Psoas muscle (tissue), 7 donors: ENCODE measurements at regions not wholly inside any gene's neighbourhood (a gene's known extent, or its start where the extent isn't known, plus 50 kb on each side); places are given as distances from the start of the nearest gene placed in this dataset.

Source experiments
- ATAC-seq, 4 donors: fragments of 200-7000 bp; cut with Tn5 transposase; one replicate each; pipeline ENCODE4 v1.9.1; 2020; ENCODE audit warnings: moderate library complexity in 3 of 4, mild to moderate bottlenecking in 2 of 4
- DNase-seq, 2 donors: peaks; one replicate each; pipeline ENCODE4 v3.0.0-alpha.2; 2020
- H3K27ac ChIP-seq: fragments of 200-600 bp; one replicate; pipeline ENCODE4 v1.8.0; 2022
- H3K27me3 ChIP-seq, 3 donors: fragments of 200-600 bp in 1 of 3; one replicate each; pipeline versions ENCODE4 v1.6.1 to v1.8.0; 2013 to 2022; ENCODE audit warnings: low read length in 2 of 3, mild to moderate bottlenecking in 2 of 3, moderate library complexity in 1 of 3; ENCODE audit not compliant: insufficient read depth in 3 of 3
- H3K36me3 ChIP-seq, 2 donors: fragments of 200-600 bp in 1 of 2; one replicate each; pipeline versions ENCODE4 v1.6.1 to v1.8.0; 2013 to 2022; ENCODE audit warnings: low read depth in 1 of 2, mild to moderate bottlenecking in 1 of 2, moderate library complexity in 1 of 2; ENCODE audit not compliant: insufficient read depth in 1 of 2
- H3K4me1 ChIP-seq: fragments of 200-600 bp; one replicate; pipeline ENCODE4 v1.8.0; 2022
- H3K4me3 ChIP-seq: fragments of 200-600 bp; one replicate; pipeline ENCODE4 v1.8.0; 2022; ENCODE audit warnings: mild to moderate bottlenecking
- H3K9me3 ChIP-seq: fragments of 200-600 bp; one replicate; pipeline ENCODE4 v1.8.0; 2022
- WGBS, 3 donors: extraction: QIAGEN DNeasy Blood & Tissue Kit; methylation state at CpG; one replicate each; pipeline versions ENCODE4 v1.1.6 to v1.1.7; 2013; 5-methylcytosine and 5-hydroxymethylcytosine counted together
- intact Hi-C, 2 donors: fragments of 100-400 bp; cut with DNase I; formaldehyde crosslinking; loops; one replicate each; pipeline versions ENCODE4 v1.11.0 to v1.14.2; 2022
- TF ChIP-seq, protein P1 (sequence below): fragments of 200-600 bp; IDR thresholded peaks from one replicate; pipeline ENCODE4 v1.8.0; 2022; ENCODE audit warnings: antibody characterized with exemption
- donor health status: healthy with polysubstance abuse.
- donor health status: DM: no; HTN: no; CAD: no; lungs with moderate emphysema.
- donor health status: Bipolar disorder and iron deficiency.
- donor health status: healthy.
- donor health status: DM: yes; HTN: yes; CAD: no.
- donor health status: DM: no; HTN: no; CAD: no.
- donor health status: DM: yes; HTN: yes; CAD: no.

DNA sequence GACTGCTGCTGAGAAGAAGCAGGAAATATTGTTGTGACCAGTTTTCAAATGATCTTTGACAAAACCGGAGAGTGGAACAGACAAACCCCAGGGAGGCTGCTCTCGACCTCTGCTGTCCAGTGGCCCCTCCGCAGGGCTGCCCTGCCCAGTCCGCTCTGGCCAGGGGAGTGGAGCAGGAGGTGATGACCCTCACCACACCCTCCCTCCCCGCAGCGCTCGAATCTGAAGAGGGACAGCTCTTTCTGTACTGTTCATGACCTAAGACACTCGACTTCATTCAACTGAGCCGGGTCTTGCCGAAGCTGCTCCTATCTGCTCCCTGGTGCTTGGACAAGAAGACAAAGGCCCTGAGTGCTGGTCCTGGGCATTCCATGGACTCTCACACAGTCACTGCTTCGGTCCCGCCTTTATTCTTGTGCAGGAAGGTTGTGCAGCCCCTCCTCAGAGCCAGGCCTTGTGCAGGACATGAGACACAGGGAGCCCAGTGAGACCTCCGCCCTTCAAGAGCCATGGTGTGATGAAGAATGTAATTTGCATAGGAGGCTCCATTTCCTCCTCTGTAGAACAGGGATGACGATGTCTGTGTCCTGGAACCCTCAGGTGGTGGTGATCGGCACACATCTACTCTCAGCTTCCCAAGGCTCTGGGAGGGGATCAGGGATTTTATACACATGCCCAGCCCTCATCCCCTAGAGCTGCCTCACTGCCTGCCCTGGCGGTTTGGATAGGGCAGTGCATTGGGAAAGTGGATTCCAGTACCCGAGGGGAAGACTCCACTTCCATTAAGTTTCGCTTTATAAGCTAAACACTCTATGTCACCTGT, 97.1 kb upstream of the PRR20G start:
- no peak for DNase-seq
- no peaks in the 10 kb centered on the region for H3K36me3 ChIP-seq
- 68 to 74% (median 70%) methylated on average over 18 of the region's 18 CpGs for WGBS, 3 donors
- no peak overlapping the region for H3K4me3 ChIP-seq
- peaks cover 0 to 13% (median 10%) of the 10 kb centered on the region in 3 donors for H3K27me3 ChIP-seq
- TF ChIP-seq, protein P1, sequence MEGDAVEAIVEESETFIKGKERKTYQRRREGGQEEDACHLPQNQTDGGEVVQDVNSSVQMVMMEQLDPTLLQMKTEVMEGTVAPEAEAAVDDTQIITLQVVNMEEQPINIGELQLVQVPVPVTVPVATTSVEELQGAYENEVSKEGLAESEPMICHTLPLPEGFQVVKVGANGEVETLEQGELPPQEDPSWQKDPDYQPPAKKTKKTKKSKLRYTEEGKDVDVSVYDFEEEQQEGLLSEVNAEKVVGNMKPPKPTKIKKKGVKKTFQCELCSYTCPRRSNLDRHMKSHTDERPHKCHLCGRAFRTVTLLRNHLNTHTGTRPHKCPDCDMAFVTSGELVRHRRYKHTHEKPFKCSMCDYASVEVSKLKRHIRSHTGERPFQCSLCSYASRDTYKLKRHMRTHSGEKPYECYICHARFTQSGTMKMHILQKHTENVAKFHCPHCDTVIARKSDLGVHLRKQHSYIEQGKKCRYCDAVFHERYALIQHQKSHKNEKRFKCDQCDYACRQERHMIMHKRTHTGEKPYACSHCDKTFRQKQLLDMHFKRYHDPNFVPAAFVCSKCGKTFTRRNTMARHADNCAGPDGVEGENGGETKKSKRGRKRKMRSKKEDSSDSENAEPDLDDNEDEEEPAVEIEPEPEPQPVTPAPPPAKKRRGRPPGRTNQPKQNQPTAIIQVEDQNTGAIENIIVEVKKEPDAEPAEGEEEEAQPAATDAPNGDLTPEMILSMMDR, result no peak
- no peak for ATAC-seq
- H3K27ac ChIP-seq, result no peak overlapping the region
- no peaks in the 10 kb centered on the region for H3K9me3 ChIP-seq
- no peaks in the 10 kb centered on the region for H3K4me1 ChIP-seq
- intact Hi-C loops, result no loop called here

- no peak overlapping the region for H3K4me3 ChIP-seq
- TF ChIP-seq, protein P1, result no peak
- no peak for ATAC-seq
- intact Hi-C loops, result no loop called here
- WGBS, 3 donors, result 51 to 58% (median 53%) methylated on average over 10 of the region's 10 CpGs
- no peaks in the 10 kb centered on the region for H3K9me3 ChIP-seq
- no peak for DNase-seq
- H3K36me3 ChIP-seq, result no peaks in the 10 kb centered on the region
- peaks cover 0 to 12% (median 10%) of the 10 kb centered on the region in 3 donors for H3K27me3 ChIP-seq
- H3K4me1 ChIP-seq, result no peaks in the 10 kb centered on the region
- H3K27ac ChIP-seq, result no peak overlapping the region
These were observed 95.9 kb upstream of the PRR20G start for GRCh38 chr3:127383656-127384179.

- no peak overlapping the region for H3K4me3 ChIP-seq
- ATAC-seq, result no peak
- no peaks in the 10 kb centered on the region for H3K9me3 ChIP-seq
- DNase-seq, result no peak
- TF ChIP-seq, protein P1, result no peak
- WGBS, 3 donors, result 58 to 62% (median 58%) methylated on average over 11 of the region's 11 CpGs
- H3K36me3 ChIP-seq, result no peaks in the 10 kb centered on the region
- intact Hi-C loops, result no loop called here
- H3K4me1 ChIP-seq, result no peaks in the 10 kb centered on the region
- no peak overlapping the region for H3K27ac ChIP-seq
- peaks cover 0 to under 1% (median under 1%) of the 10 kb centered on the region in 3 donors for H3K27me3 ChIP-seq
These were observed 90.2 kb upstream of the PRR20G start for GRCh38 chr3:127377801-127378655.

DNA sequence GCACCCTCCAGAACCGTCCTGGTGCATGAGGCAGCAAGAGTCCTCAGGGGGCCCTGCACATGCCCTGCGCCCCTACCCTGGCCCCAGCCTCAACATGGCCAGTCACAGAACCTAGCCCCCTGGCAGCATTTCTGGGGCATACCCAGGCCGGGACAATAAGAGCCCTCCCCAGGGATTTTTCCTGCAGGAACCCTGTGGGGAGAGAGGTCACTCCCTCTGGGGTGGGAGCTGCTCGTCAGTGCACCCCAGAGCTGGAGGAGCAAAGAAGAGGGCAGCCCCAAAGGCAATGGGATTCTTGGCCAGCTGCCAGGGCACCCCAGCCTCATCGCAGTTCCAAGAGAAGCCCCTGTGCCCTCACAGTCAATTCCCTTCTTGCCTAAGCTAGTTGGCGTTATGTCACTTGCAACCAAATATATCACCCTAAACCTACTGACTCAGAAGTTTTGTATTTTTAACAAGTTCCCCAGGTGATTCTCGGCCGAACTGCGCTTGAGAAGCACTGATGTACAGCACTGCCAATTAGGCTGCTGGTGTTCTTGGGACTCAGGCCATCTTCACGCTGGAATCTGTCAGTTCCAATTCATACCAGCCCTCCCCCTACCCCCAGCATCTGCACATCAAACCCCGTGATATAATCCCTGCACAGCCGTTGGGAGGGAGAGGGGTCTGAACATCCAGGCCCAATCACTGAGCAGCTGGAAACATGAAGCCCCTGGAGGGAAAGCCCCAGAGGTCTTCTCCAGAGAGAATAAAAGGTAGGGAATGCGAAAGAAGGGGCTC, 87.5 kb upstream of the PRR20G start:
- WGBS, 3 donors, result 63 to 66% (median 64%) methylated on average over 13 of the region's 13 CpGs
- DNase-seq (no peak), ATAC-seq (no peak)
- H3K27me3 ChIP-seq, result peaks cover 0 to 5% (median 2%) of the 10 kb centered on the region in 3 donors
- H3K27ac ChIP-seq, result no peak overlapping the region
- TF ChIP-seq, protein P1, result no peak
- H3K4me3 ChIP-seq, result no peak overlapping the region
- H3K4me1 ChIP-seq, result no peaks in the 10 kb centered on the region
- no peaks in the 10 kb centered on the region for H3K9me3 ChIP-seq
- intact Hi-C loops, result no loop called here
- no peaks in the 10 kb centered on the region for H3K36me3 ChIP-seq
